ENCODE measurements at regions not wholly inside any gene's neighbourhood (a gene's known extent, or its start where the extent isn't known, plus 50 kb on each side); places are given as distances from the start of the nearest gene placed in this dataset.
"Not testable (repeated sequence)": the region's sequence is repeated elsewhere in the genome, so short reads cannot be mapped to it uniquely, and the experiment has no call there.

DNA sequence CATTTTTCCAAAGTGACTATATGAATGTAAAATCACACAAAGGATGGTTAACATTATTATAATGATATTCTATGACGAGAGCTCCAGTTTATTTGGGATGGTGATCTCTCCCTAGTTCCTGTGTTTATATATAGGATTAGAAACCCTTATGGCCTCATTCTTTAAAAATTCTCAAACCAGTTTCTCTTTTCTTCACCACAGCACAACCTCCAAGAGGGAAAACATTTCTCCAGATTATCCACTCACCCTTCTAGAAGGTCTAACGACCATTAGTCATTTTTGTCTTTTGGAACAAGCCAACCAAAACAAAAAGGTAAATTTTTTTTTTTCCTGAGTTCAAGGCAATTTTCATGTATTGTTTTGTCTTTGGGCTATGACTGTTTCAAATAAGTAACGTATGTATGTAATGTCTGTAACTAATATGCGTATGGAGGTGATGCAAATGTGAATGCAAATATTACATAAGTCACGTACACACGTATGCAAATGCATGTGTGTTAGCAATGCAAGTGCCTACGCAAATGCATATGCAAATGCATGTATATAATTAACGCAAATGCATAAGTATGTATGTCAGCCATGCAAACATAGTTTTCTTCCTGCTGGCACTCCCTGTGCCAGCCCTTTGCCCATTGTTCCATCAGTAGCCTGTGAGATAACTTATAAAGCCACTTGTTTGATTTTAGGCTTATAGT is 72.5 kb upstream of the MORC3 start:
- DNase-seq, result no peak

DNA sequence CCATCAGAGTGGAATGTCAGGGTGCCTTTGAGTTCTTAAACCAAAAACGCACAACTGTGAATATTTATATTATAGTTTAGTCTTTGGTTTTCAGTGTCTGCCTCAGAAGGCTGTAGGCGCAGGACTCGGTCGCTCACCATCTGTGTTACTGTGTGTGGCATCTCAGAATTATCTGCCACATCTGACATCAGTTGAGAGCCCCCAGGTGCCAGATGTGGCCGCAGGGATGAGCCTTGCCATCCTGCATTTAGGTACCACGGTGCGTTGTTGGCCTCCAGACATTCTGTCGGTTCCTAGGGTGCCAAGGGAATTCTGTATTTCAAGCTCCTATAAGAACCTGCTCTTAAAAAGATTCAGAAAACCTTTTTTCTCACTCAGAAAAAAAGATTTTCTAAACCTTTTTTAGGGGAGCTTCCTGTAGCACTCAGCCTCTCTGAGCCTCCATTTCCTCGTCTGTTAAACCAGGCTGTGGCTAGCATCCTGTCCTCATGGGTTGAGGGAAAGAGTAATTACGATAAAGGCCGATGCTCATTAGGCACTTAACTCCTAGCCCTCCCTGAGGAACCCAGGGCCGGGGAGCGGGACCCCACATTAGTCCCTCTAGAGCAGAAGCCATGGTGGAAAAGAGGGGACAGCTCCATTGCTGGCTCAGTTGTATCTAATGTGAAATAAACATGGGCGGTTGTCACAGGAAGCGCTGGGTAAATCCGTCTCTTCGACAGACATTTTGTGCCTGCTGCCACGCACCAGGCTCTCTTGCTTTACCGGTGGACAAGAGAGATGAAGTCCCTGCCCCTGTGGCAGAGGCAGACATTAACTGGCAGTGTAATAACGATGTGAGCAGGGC is 70.2 kb upstream of the MORC3 start:
- no peak for DNase-seq

DNA sequence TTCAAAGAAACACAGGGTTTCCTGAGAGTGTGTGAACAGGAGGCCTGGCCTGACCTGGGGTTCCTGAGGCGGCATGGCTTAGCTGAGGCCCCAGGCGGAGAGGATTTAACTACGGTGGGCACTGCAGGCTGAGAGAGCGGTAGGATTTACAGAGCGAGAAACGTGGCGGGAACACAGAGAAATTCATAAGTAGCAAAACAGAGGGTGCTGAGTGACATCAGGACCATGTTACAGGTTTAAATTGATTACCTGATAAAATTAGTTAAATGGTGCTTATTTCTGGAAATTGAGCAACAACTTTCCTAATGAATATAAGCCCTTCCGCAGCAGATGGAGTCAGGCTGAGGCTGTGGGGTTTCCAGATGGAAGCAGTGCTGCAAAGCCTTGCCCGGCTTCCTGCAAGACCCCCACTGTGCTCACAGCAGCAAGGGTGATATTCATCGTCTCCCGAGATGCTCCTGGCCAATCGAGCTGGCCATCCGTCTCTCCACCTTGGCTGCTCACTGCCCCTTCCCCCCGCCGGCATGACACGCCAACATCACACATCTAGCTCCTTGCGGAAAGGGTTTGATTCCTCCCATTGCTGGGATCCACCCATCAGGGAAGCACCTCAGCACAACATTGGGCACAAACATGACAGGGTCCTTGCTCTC is 69.4 kb upstream of the MORC3 start:
- DNase-seq, result no peak

- DNase-seq, result no peak
Measured at GRCh38 chr21:36254106-36254941, 65.7 kb upstream of the MORC3 start.

GRCh38 chr21:36255663-36256062 is 64.3 kb upstream of the MORC3 start:
- no peak for DNase-seq

- no peak for DNase-seq
Measured at GRCh38 chr21:36257657-36258056, 62.3 kb upstream of the MORC3 start.

GRCh38 chr21:36260030-36260787 is 59.8 kb upstream of the MORC3 start:
- peak; percentile 59 to 60 for DNase-seq

GRCh38 chr21:36260802-36261201 is 59.2 kb upstream of the MORC3 start:
- DNase-seq, result no peak

- DNase-seq, result no peak
Measured at GRCh38 chr21:36261459-36261858, 58.5 kb upstream of the MORC3 start.

DNA sequence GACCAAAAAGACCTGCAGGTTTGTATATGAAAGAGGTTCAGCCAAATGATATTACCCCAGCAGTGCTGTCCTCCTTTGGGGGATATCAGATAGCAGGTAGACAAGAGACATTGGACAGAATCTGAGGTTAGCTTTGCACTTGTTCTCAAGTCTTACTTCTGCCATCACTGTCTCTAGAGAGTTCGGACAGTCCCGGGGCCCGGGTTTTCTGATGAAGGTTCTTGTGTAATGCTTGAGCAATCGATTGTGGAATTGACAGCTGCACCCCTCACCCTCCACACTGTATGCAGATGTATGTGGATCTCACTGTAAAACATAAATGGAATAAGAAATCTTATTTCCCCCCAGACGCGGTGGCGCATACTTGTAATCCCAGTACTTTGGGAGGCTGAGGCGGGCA is 56.2 kb upstream of the MORC3 start:
- DNase-seq, result no peak

DNA sequence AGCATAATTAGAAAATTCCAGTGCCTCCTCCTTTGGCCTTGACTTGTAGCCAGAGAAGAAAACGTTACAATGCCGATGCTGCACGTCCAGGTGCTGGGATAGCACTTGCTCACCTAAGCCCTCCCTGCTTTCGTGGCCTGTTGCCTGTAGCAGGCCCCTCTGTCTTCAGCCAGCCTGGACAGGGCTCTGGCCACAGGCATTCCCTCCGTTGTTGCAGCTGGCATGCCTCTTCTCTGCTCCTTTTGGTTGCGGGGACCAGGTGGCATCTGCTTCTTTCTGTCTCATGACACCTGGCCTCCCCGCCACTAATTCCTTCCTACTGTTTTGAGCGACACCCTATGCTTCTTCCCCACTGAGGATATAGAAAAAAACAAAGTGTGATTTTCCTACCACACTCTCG is 54.6 kb upstream of the MORC3 start:
- DNase-seq, result no peak

- not testable (repeated sequence) for DNase-seq
Measured at GRCh38 chr21:36267828-36268227, 52.2 kb upstream of the MORC3 start.

DNA sequence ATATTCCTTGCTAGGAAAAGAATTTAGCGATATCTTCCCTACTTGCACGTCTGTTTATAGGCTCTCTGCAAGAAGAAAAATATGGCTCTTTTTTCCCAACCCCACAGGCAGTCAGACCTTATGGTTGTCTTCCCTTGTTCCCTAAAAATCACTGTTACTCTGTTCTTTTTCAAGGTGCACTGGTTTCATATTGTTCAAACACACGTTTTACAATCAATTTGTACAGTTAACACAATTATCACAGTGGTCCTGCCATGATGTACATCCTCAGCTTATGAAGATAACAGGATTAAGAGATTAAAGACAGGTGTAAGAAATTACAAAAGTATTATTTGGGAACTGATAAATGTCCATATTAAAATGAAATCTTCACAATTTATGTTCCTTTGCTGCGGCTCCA is 51.7 kb upstream of the MORC3 start:
- not testable (repeated sequence) for DNase-seq

Measured in AML-193 (cell line).